ENCODE measurements at regions not wholly inside any gene's neighbourhood (a gene's known extent, or its start where the extent isn't known, plus 50 kb on each side); places are given as distances from the start of the nearest gene placed in this dataset.

- no peak for DNase-seq
Observed at GRCh38 chr5:68898951-68899471, 194.8 kb upstream of the SLC30A5 start.

- DNase-seq = no peak
Observed at GRCh38 chr5:68911840-68912690, 181.7 kb upstream of the SLC30A5 start.

- DNase-seq = no peak
Observed at GRCh38 chr5:68915079-68915478, 178.7 kb upstream of the SLC30A5 start.

- DNase-seq = no peak
Observed at GRCh38 chr5:68918306-68918705, 175.5 kb upstream of the SLC30A5 start.

- no peak for DNase-seq
Observed at GRCh38 chr5:68919988-68920490, 173.8 kb upstream of the SLC30A5 start.

- no peak for DNase-seq
Observed at GRCh38 chr5:68920888-68921287, 172.9 kb upstream of the SLC30A5 start.

GRCh38 chr5:68922172-68922987 is 171.4 kb upstream of the SLC30A5 start:
- DNase-seq = no peak

GRCh38 chr5:68924481-68925145 is 169.2 kb upstream of the SLC30A5 start:
- no peak for DNase-seq

- DNase-seq = no peak
Observed at GRCh38 chr5:68928617-68929302, 165.1 kb upstream of the SLC30A5 start.

- no peak for DNase-seq
Observed at GRCh38 chr5:68930139-68930538, 163.7 kb upstream of the SLC30A5 start.

- DNase-seq = no peak
Observed at GRCh38 chr5:68932830-68933434, 160.9 kb upstream of the SLC30A5 start.

- DNase-seq = no peak
Observed at GRCh38 chr5:68942169-68942568, 151.6 kb upstream of the SLC30A5 start.

GRCh38 chr5:68946728-68947127 is 147.1 kb upstream of the SLC30A5 start:
- DNase-seq = no peak

GRCh38 chr5:68947986-68948385 is 145.8 kb upstream of the SLC30A5 start:
- DNase-seq = no peak

GRCh38 chr5:68949256-68949655 is 144.6 kb upstream of the SLC30A5 start:
- no peak for DNase-seq

GRCh38 chr5:68949711-68950110 is 144.1 kb upstream of the SLC30A5 start:
- DNase-seq = no peak

GRCh38 chr5:68950125-68950524 is 143.7 kb upstream of the SLC30A5 start:
- no peak for DNase-seq

- no peak for DNase-seq
Observed at GRCh38 chr5:68950930-68951329, 142.9 kb upstream of the SLC30A5 start.

- DNase-seq = no peak
Observed at GRCh38 chr5:68953231-68953874, 140.5 kb upstream of the SLC30A5 start.

GRCh38 chr5:68953875-68954617 is 139.8 kb upstream of the SLC30A5 start:
- DNase-seq = no peak

- no peak for DNase-seq
Observed at GRCh38 chr5:68954618-68954910, 139.2 kb upstream of the SLC30A5 start.
